Nephron (organoid): ENCODE measurements at regions not wholly inside any gene's neighbourhood (a gene's known extent, or its start where the extent isn't known, plus 50 kb on each side); places are given as distances from the start of the nearest gene placed in this dataset.

Source experiments
- H3K27ac Mint-ChIP-seq, 3 experiments: 2 replicates each; pipeline ENCODE4 v1.8.0; 2020; ENCODE audit warnings: mixed read lengths in 3 of 3, mild to moderate bottlenecking in 2 of 3, moderate library complexity in 1 of 3
- H3K27me3 Mint-ChIP-seq: 2 replicates; pipeline ENCODE4 v1.8.0; 2021; ENCODE audit warnings: low read depth, mild to moderate bottlenecking, moderate library complexity, mixed read lengths
- H3K36me3 Mint-ChIP-seq: 2 replicates; pipeline ENCODE4 v1.8.0; 2020; ENCODE audit warnings: low read depth, mixed read lengths
- H3K4me1 Mint-ChIP-seq: 2 replicates; pipeline ENCODE4 v1.8.0; 2020; ENCODE audit warnings: mixed read lengths
- H3K4me3 Mint-ChIP-seq, 3 experiments: 2 replicates each; pipeline ENCODE4 v1.8.0; 2020; ENCODE audit warnings: mild to moderate bottlenecking in 3 of 3, mixed read lengths in 3 of 3, moderate library complexity in 2 of 3
- H3K9me3 Mint-ChIP-seq: 2 replicates; pipeline ENCODE4 v1.8.0; 2020; ENCODE audit warnings: mixed read lengths
- CTCF ChIP-seq, 3 experiments: fragments of 200-600 bp; sonication (generic); IDR thresholded peaks; one replicate each; pipeline ENCODE4 v1.5.0; 2021; ENCODE audit warnings: antibody characterized with exemption in 3 of 3; ENCODE audit not compliant: unreplicated experiment in 3 of 3

GRCh38 chr1:238628110-238628509 lies 737.4 kb upstream of the ZP4 start:
- peaks cover 5% of the 10 kb centered on the region for H3K9me3 Mint-ChIP-seq
- H3K27me3 Mint-ChIP-seq, result no peaks in the 10 kb centered on the region
- no peak overlapping the region for H3K4me3 Mint-ChIP-seq
- no peaks in the 10 kb centered on the region for H3K36me3 Mint-ChIP-seq
- TF ChIP-seq CTCF (IDR thresholded peaks at IDR 0.05; ENCODE audit: unreplicated experiment in 3 of 3), result no peak
- no peaks in the 10 kb centered on the region for H3K4me1 Mint-ChIP-seq
- H3K27ac Mint-ChIP-seq, result no peak overlapping the region

- no peak for TF ChIP-seq CTCF (IDR thresholded peaks at IDR 0.05; ENCODE audit: unreplicated experiment in 3 of 3)
- Mint-ChIP-seq H3K4me1 (no peaks in the 10 kb centered on the region), H3K9me3 (peaks cover 2% of the 10 kb centered on the region), H3K27me3 (no peaks in the 10 kb centered on the region), H3K36me3 (no peaks in the 10 kb centered on the region), H3K4me3 (no peak overlapping the region), H3K27ac (no peak overlapping the region)
These were observed 734.1 kb upstream of the ZP4 start for GRCh38 chr1:238624776-238625175.

- no peaks in the 10 kb centered on the region for H3K36me3 Mint-ChIP-seq
These were observed 730.7 kb upstream of the ZP4 start for GRCh38 chr1:238621405-238621804.

GRCh38 chr1:238619652-238620051 lies 728.9 kb upstream of the ZP4 start:
- Mint-ChIP-seq H3K27ac (no peak overlapping the region), H3K36me3 (no peaks in the 10 kb centered on the region), H3K9me3 (no peaks in the 10 kb centered on the region), H3K27me3 (no peaks in the 10 kb centered on the region), H3K4me1 (no peaks in the 10 kb centered on the region), H3K4me3 (no peak overlapping the region)
- no peak for TF ChIP-seq CTCF (IDR thresholded peaks at IDR 0.05; ENCODE audit: unreplicated experiment in 3 of 3)

More at GRCh38 chr1:238621405-238621804, 730.7 kb upstream of the ZP4 start:
- TF ChIP-seq CTCF (IDR thresholded peaks at IDR 0.05; ENCODE audit: unreplicated experiment in 3 of 3), result no peak
- Mint-ChIP-seq H3K4me1 (no peaks in the 10 kb centered on the region), H3K27ac (no peak overlapping the region), H3K4me3 (no peak overlapping the region), H3K27me3 (no peaks in the 10 kb centered on the region), H3K9me3 (no peaks in the 10 kb centered on the region)

GRCh38 chr1:238611406-238611805 lies 720.7 kb upstream of the ZP4 start:
- no peak overlapping the region for H3K4me3 Mint-ChIP-seq
- no peak overlapping the region for H3K27ac Mint-ChIP-seq
- H3K4me1 Mint-ChIP-seq, result no peaks in the 10 kb centered on the region
- H3K36me3 Mint-ChIP-seq, result no peaks in the 10 kb centered on the region
- no peaks in the 10 kb centered on the region for H3K9me3 Mint-ChIP-seq
- no peak for TF ChIP-seq CTCF (IDR thresholded peaks at IDR 0.05; ENCODE audit: unreplicated experiment in 3 of 3)
- no peaks in the 10 kb centered on the region for H3K27me3 Mint-ChIP-seq

- Mint-ChIP-seq H3K4me3 (no peak overlapping the region), H3K27ac (no peak overlapping the region), H3K27me3 (peaks cover 3% of the 10 kb centered on the region), H3K36me3 (no peaks in the 10 kb centered on the region), H3K4me1 (no peaks in the 10 kb centered on the region), H3K9me3 (no peaks in the 10 kb centered on the region)
- no peak for TF ChIP-seq CTCF (IDR thresholded peaks at IDR 0.05; ENCODE audit: unreplicated experiment in 3 of 3)
These were observed 717.4 kb upstream of the ZP4 start for GRCh38 chr1:238608144-238608543.
